Stimulated activated CD8-positive, alpha-beta memory T cell treated with anti-CD3 and anti-CD28 coated beads, Interleukin-12 subunit alpha, Interleukin-12 subunit beta, amount 100 ng/mL, for 1 hour (primary cell): ENCODE measurements at regions not wholly inside any gene's neighbourhood (a gene's known extent, or its start where the extent isn't known, plus 50 kb on each side); places are given as distances from the start of the nearest gene placed in this dataset.

Experiments used
- DNase-seq: peaks from one replicate; pipeline ENCODE4 v3.0.0-alpha.2; 2020; ENCODE audit warnings: low read depth

DNA sequence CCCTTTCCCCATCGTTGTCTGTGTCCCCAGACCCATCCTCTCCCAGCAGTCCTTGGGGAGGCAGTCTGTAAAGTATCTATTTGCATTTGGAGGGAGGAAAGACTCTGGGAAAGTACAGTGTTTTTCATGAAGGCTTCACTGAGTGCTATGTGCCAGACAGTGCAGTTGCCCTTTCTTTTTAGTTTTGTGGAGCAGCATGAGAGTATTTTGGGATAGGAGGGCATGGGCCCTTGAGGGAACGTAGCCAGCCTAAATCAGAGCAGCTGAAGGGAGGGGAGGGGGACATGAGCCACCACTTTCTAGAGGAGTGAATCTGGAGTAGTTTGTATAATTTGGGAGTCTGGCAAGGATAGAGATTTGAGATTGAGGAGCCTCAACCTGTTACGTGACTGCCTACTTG lies 404.0 kb upstream of the KAZN start:
- no peak for DNase-seq

GRCh38 chr1:14205066-14205465 lies 393.4 kb upstream of the KAZN start:
- DNase-seq, result no peak

DNA sequence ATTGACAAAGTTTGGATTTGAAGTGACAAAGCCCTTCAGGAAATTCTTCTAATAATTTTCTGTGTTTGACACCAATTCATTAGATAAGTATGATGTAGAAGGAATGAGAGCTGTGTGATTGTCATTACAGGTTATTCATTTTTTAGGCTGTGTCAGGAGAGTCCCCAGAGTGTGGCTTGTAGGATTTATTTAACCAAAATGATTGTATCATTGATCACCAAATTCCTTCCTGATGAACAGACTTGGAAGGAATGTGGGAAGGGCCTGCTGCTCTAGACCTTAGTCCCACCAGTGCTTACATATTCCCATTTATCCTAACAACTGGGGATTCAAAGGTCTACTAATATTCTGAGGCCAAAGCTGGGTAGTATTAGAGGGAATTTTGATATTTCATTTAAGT lies 383.3 kb upstream of the KAZN start:
- DNase-seq, result no peak

GRCh38 chr1:14217384-14217783 lies 381.1 kb upstream of the KAZN start:
- no peak for DNase-seq

- no peak for DNase-seq
Observed at GRCh38 chr1:14220324-14220723, 378.2 kb upstream of the KAZN start.

- no peak for DNase-seq
Observed at GRCh38 chr1:14220811-14221210, 377.7 kb upstream of the KAZN start.

DNA sequence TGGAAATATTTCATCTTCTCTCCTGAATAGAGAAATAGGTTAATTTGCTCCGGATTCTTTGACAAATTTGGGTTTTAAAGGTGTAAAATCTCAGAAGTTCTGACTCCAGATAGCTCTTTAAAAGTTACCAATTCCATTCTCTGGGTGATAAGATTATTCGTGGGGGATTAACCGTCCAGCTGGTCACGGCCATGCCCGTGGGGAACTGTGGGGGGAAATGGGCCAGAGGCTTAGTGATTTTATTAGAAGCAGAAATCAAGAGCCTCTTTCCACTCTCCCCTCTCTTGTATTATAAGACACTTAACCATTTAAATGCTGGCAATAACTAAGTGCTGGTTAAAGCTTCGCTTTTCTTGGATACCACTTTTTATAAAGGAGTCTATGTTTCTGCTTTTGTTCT lies 376.4 kb upstream of the KAZN start:
- no peak for DNase-seq

DNA sequence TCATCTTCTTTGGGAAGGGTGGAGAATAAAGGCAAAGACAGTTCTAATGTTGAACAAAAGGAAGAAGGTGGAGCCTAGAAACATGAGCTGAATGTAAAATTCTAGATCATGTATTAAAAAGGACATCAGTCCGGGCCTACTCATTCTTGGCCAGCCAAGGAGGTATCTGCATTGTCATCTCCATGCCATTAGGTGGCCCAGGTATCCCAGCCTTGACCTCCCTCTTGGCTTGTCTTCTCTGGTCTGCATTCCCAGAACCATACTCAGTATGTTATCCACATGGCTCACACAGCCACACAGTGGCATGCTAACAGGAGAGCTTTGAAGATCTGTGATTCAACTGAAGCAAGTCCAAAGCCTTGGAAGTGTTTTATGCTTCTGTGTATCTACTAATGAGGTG lies 369.8 kb upstream of the KAZN start:
- no peak for DNase-seq

GRCh38 chr1:14233510-14233909 lies 365.0 kb upstream of the KAZN start:
- no peak for DNase-seq

DNA sequence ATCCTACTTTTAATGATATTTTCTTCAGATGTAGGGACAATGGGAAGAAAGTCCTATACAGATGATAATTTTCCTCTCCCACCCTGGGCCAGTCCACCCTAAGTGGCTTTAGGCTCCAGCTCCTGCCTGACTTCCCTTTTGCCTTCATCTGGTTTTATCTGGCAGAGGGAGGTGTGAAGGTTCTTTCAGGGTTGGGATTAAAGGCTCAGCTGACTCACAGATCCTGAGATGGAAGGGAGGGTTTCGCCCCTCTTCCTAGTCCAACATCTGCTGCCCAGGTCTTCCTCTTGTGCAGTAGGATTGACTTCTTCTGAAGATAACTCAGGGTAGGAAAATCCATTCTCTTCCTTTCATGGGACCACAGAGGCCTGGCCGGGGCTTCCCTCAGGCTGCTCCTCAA lies 362.4 kb upstream of the KAZN start:
- DNase-seq, result no peak

- no peak for DNase-seq
Observed at GRCh38 chr1:14238472-14239307, 359.8 kb upstream of the KAZN start.

GRCh38 chr1:14240265-14240664 lies 358.2 kb upstream of the KAZN start:
- DNase-seq, result no peak

- no peak for DNase-seq
Observed at GRCh38 chr1:14242123-14242522, 356.4 kb upstream of the KAZN start.

- DNase-seq, result no peak
Observed at GRCh38 chr1:14242870-14243269, 355.6 kb upstream of the KAZN start.

DNA sequence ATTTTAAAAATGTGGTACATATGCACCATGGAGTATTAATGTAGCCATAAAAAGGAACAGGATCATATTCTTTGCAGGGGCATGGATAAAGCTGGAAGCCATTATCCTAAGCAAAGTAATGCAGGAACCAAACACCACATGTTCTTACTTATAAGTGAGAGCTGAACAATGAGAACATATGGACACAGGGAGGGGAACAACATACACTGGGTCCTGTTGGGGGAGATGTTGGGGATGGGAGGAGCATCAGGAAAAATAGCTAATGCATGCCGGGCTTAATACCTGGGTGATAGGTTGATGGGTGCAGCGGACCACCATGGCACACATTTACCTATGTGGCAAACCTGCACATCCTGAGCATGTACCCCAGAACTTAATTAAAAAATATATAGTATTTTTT lies 352.5 kb upstream of the KAZN start:
- DNase-seq, result no peak

DNA sequence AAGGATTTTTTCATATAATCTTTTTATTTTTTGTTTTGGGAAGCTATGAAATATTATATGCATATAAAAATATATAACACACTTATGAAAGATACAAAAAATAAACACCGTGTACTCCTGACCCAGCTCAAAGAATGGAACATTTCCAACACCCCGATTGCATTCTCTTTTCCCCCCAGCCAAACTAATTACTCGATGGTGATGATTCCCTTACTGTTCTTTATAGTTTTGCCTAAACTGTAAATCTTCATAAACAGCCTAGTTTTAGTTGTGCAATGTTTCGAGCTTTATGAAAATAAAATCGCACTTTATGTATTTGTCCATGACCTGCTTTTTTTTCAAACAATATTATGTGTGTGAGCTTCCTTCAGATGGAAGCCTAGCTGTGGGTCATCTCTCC lies 352.0 kb upstream of the KAZN start:
- DNase-seq, result no peak

- no peak for DNase-seq
Observed at GRCh38 chr1:14247666-14248065, 350.8 kb upstream of the KAZN start.

- DNase-seq, result no peak
Observed at GRCh38 chr1:14251871-14252270, 346.6 kb upstream of the KAZN start.

- DNase-seq, result no peak
Observed at GRCh38 chr1:14253676-14254075, 344.8 kb upstream of the KAZN start.

DNA sequence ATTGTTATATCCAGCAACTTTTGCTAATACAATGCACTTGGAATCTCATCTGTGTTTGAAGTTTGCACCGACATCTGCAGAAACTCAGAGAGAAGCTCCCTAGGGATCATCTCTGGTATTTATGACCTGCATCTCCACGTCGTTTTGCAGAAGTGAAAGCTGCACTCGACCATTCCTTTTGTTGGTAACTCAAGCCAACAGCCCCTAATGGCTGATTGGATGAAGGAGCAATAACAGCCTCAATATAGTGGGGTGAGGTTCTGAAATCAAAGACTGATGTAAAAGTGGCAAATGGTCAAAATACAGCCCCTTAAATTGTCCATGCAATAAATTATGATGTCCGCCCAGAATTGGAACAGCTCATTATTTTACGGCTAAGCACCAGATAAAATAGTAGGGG lies 344.2 kb upstream of the KAZN start:
- DNase-seq, result no peak

DNA sequence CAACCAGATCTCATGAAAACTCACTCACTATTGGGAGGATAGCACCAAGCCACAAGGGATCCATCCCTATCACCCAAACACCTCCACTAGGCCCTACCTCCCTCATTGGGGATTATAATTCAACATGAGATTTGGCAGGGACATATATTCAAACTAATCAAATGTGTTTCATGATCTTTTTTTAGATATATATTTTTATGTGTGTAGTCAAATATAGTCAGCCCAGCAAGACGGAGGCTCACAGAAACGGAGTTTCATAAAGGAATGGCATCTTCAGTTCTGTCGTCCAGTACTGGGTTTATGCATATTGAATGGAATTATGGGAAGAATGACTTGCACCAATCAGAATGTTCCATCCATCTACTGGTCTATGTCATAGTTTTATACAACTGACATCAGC lies 343.3 kb upstream of the KAZN start:
- DNase-seq, result no peak

DNA sequence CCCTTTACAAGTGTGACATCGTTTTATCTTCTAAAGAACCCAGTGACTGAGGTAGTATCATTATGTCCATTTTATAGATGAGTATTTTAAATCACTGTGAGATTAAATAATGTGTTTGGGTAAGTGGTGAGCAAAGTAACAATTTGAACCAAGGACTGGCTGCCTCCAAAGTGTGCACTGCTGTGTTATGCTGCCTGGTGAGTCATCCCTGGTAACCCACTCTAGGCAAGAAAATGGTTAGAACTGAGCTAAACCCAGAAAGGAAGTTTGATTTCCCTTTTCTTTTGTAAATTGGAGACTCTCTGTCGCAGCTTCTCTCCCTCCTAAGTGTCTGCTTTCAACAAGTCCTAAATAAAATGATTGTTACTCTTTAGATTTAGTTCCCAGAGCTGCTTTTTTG lies 342.8 kb upstream of the KAZN start:
- no peak for DNase-seq

- DNase-seq, result no peak
Observed at GRCh38 chr1:14259191-14259757, 339.2 kb upstream of the KAZN start.

- no peak for DNase-seq
Observed at GRCh38 chr1:14260480-14260879, 338.0 kb upstream of the KAZN start.
